GM23338 (cell line): ENCODE measurements at regions not wholly inside any gene's neighbourhood (a gene's known extent, or its start where the extent isn't known, plus 50 kb on each side); places are given as distances from the start of the nearest gene placed in this dataset.

Source experiments
- ATAC-seq: fragments of 200-7000 bp; cut with Tn5 transposase; 3 replicates; pipeline ENCODE4 v1.9.1; 2020
- DNase-seq: peaks from one replicate; pipeline ENCODE4 v3.0.0-alpha.2; 2015; ENCODE audit warnings: low spot score
- H2AFZ ChIP-seq: fragments of 200-600 bp; sonication (generic); 2 replicates; pipeline ENCODE4 v1.8.0; 2016; ENCODE audit warnings: antibody characterized with exemption, mild to moderate bottlenecking, moderate library complexity
- H3F3A ChIP-seq: fragments of 200-600 bp; sonication (generic); replicated peaks from 2 replicates; pipeline ENCODE4 v1.8.0; 2017; ENCODE audit warnings: antibody characterized with exemption, mixed run types, low read depth
- H3K27ac ChIP-seq: fragments of 200-600 bp; sonication (generic); 2 replicates; pipeline ENCODE4 v1.6.1; 2016; ENCODE audit warnings: low read depth
- H3K27me3 ChIP-seq: fragments of 200-600 bp; sonication (generic); 2 replicates; pipeline ENCODE4 v1.8.0; 2016; ENCODE audit warnings: mild to moderate bottlenecking, mixed run types, moderate library complexity; ENCODE audit not compliant: insufficient read depth
- H3K36me3 ChIP-seq: fragments of 200-600 bp; sonication (generic); 2 replicates; pipeline ENCODE4 v1.8.0; 2016; ENCODE audit warnings: mild to moderate bottlenecking; ENCODE audit not compliant: insufficient read depth
- H3K4me1 ChIP-seq: fragments of 200-600 bp; sonication (generic); 2 replicates; pipeline ENCODE4 v1.8.0; 2016; ENCODE audit warnings: mild to moderate bottlenecking, moderate library complexity; ENCODE audit not compliant: insufficient read depth
- H3K4me2 ChIP-seq: fragments of 200-600 bp; sonication (generic); 2 replicates; pipeline ENCODE4 v1.7.1; 2017; ENCODE audit warnings: mixed run types
- H3K4me3 ChIP-seq: fragments of 200-600 bp; sonication (generic); 2 replicates; pipeline ENCODE4 v1.6.1; 2016; ENCODE audit warnings: mixed run types
- H3K79me2 ChIP-seq: fragments of 200-600 bp; sonication (generic); replicated peaks from 2 replicates; pipeline ENCODE4 v1.8.0; 2017; ENCODE audit warnings: mild to moderate bottlenecking; ENCODE audit not compliant: insufficient read depth
- H3K9me2 ChIP-seq: fragments of 200-600 bp; sonication (generic); 2 replicates; pipeline ENCODE4 v1.8.0; 2017; ENCODE audit not compliant: insufficient read depth
- H4K20me1 ChIP-seq: fragments of 200-600 bp; sonication (generic); replicated peaks from 2 replicates; pipeline ENCODE4 v1.8.0; 2017; ENCODE audit warnings: mild to moderate bottlenecking; ENCODE audit not compliant: insufficient read depth
- H3K27ac Mint-ChIP-seq: 2 replicates; pipeline ENCODE4 v1.8.0; 2020; ENCODE audit warnings: inconsistent platforms, mild to moderate bottlenecking, moderate library complexity, mixed read lengths
- H3K27me3 Mint-ChIP-seq: 3 replicates; pipeline ENCODE4 v1.8.0; 2022; ENCODE audit warnings: low read depth, mild to moderate bottlenecking, moderate library complexity, mixed read lengths, inconsistent platforms; ENCODE audit not compliant: insufficient read depth, poor library complexity
- H3K36me3 Mint-ChIP-seq: 3 replicates; pipeline ENCODE4 v1.8.0; 2021; ENCODE audit warnings: low read depth, mild to moderate bottlenecking, inconsistent platforms, moderate library complexity, mixed read lengths
- H3K4me1 Mint-ChIP-seq: 3 replicates; pipeline ENCODE4 v1.8.0; 2020; ENCODE audit warnings: mild to moderate bottlenecking, inconsistent platforms, mixed read lengths
- H3K4me3 Mint-ChIP-seq: 3 replicates; pipeline ENCODE4 v1.8.0; 2021; ENCODE audit warnings: moderate library complexity, mild to moderate bottlenecking, inconsistent platforms, mixed read lengths
- H3K9me3 Mint-ChIP-seq: 3 replicates; pipeline ENCODE4 v1.8.0; 2020; ENCODE audit warnings: moderate library complexity, mild to moderate bottlenecking, inconsistent platforms, mixed read lengths
- CTCF ChIP-seq, 2 experiments: fragments of 200-600 bp in 1 of 2; sonication (generic) in 1 of 2; conservative IDR thresholded peaks; 2 replicates each; pipeline versions ENCODE4 v1.5.1 to v1.6.1; 2016 to 2017; ENCODE audit warnings: antibody characterized with exemption in 2 of 2, low read depth in 2 of 2, mild to moderate bottlenecking in 2 of 2, moderate library complexity in 1 of 2
- ETS1 ChIP-seq: IDR thresholded peaks from 2 replicates; pipeline ENCODE4 v1.6.1; 2016; ENCODE audit warnings: antibody characterized with exemption
- EZH2 ChIP-seq: fragments of 200-600 bp; sonication (generic); IDR thresholded peaks from one replicate; pipeline ENCODE4 v1.8.0; 2017; ENCODE audit warnings: antibody characterized with exemption, mild to moderate bottlenecking, low read depth; ENCODE audit not compliant: unreplicated experiment
- EZH2phosphoT487 ChIP-seq: fragments of 200-600 bp; sonication (generic); IDR thresholded peaks from one replicate; pipeline ENCODE4 v1.8.1; 2018; ENCODE audit warnings: antibody characterized with exemption; ENCODE audit not compliant: unreplicated experiment
- JUNB ChIP-seq: IDR thresholded peaks from one replicate; pipeline ENCODE4 v1.6.1; 2016; ENCODE audit warnings: antibody characterized with exemption; ENCODE audit not compliant: unreplicated experiment
- NANOG ChIP-seq: IDR thresholded peaks from 2 replicates; pipeline ENCODE4 v1.6.1; 2016; ENCODE audit warnings: antibody characterized with exemption, borderline replicate concordance
- POLR2AphosphoS5 ChIP-seq: IDR thresholded peaks from 2 replicates; pipeline ENCODE4 v1.6.1; 2016; ENCODE audit warnings: antibody characterized with exemption, low read depth
- REST ChIP-seq: IDR thresholded peaks from one replicate; pipeline ENCODE4 v1.6.1; 2018; ENCODE audit warnings: antibody characterized with exemption; ENCODE audit not compliant: unreplicated experiment
- STAT1 ChIP-seq: IDR thresholded peaks from one replicate; pipeline ENCODE4 v1.6.1; 2016; ENCODE audit warnings: antibody characterized with exemption; ENCODE audit not compliant: unreplicated experiment
- ZNF114 ChIP-seq: fragments of 250-450 bp; sonication (Bioruptor Pico); IDR thresholded peaks from 2 replicates; pipeline ENCODE4 v1.5.0; 2020; ENCODE audit warnings: mild to moderate bottlenecking, moderate library complexity
- ZNF331 ChIP-seq: fragments of 250-450 bp; sonication (Bioruptor Pico); IDR thresholded peaks from 2 replicates; pipeline ENCODE4 v1.5.0; 2020; ENCODE audit warnings: low read depth, mild to moderate bottlenecking, moderate library complexity

GRCh38 chr18:60804415-60804814 is 431.8 kb upstream of the MC4R start:
- TF ChIP-seq POLR2AphosphoS5 (peak; percentile 32; the same call in 1 of the 2 replicates), NANOG (peak; percentile 98), ZNF114 (CRISPR knock-in tag) (no peak)
- Histone ChIP-seq H3K4me2 (peak overlapping the region; percentile 67), H4K20me1 (no peaks in the 10 kb centered on the region), H3K36me3 (no peaks in the 10 kb centered on the region), H3K79me2 (no peaks in the 10 kb centered on the region), H3K9me2 (no peaks in the 10 kb centered on the region), H3K27me3 (peaks cover 68% of the 10 kb centered on the region), H3K4me3 (peak overlapping the region; percentile 25), H3K27ac (no peak overlapping the region), H2AFZ (no peak overlapping the region), H3F3A (no peaks in the 10 kb centered on the region), H3K4me1 (peaks cover 14% of the 10 kb centered on the region; the same call in 1 of the 2 replicates)
- DNase-seq (peak; percentile 88), ATAC-seq (peak; percentile 99)
- H3K27me3 Mint-ChIP-seq = peaks cover 50% of the 10 kb centered on the region
- no peak overlapping the region for H3K27ac Mint-ChIP-seq
- peaks cover 15% of the 10 kb centered on the region for H3K4me1 Mint-ChIP-seq
- H3K9me3 Mint-ChIP-seq = peaks cover 25% of the 10 kb centered on the region
- H3K36me3 Mint-ChIP-seq = peaks cover 18% of the 10 kb centered on the region; the same call in 2 of the 3 replicates
- H3K4me3 Mint-ChIP-seq = peak overlapping the region; percentile 56; the same call in 2 of the 3 replicates

GRCh38 chr18:60809937-60810336 is 437.4 kb upstream of the MC4R start:
- Mint-ChIP-seq H3K27ac (no peak overlapping the region), H3K36me3 (no peaks in the 10 kb centered on the region), H3K27me3 (peaks cover 25% of the 10 kb centered on the region), H3K4me3 (no peak overlapping the region), H3K9me3 (no peaks in the 10 kb centered on the region), H3K4me1 (peaks cover 18% of the 10 kb centered on the region; the same call in 2 of the 3 replicates)
- peaks cover 12% of the 10 kb centered on the region; the same call in 1 of the 2 replicates for H3K4me1 ChIP-seq
- H3K4me3 ChIP-seq = no peak overlapping the region
- no peaks in the 10 kb centered on the region for H3F3A ChIP-seq
- H4K20me1 ChIP-seq = no peaks in the 10 kb centered on the region
- no peak overlapping the region for H2AFZ ChIP-seq
- H3K27ac ChIP-seq = no peak overlapping the region
- DNase-seq (no peak), ATAC-seq (no peak)
- H3K79me2 ChIP-seq = no peaks in the 10 kb centered on the region
- H3K27me3 ChIP-seq = peaks cover 32% of the 10 kb centered on the region
- H3K4me2 ChIP-seq = no peak overlapping the region
- no peaks in the 10 kb centered on the region for H3K36me3 ChIP-seq
- no peaks in the 10 kb centered on the region for H3K9me2 ChIP-seq
- no peak for TF ChIP-seq ETS1
- no peak for TF ChIP-seq EZH2phosphoT487
- no peak for TF ChIP-seq NANOG
- no peak for TF ChIP-seq ZNF114 (CRISPR knock-in tag)
- TF ChIP-seq ZNF331 (CRISPR knock-in tag) = no peak
- TF ChIP-seq EZH2 = no peak
- TF ChIP-seq POLR2AphosphoS5 = no peak
- no peak for TF ChIP-seq REST
- no peak for TF ChIP-seq STAT1
- no peak for TF ChIP-seq CTCF (conservative IDR thresholded peaks at IDR 0.05; ENCODE audit: low read depth in 2 of 2)
- no peak for TF ChIP-seq JUNB
